GM21526 (cell line): ENCODE measurements at regions not wholly inside any gene's neighbourhood (a gene's known extent, or its start where the extent isn't known, plus 50 kb on each side); places are given as distances from the start of the nearest gene placed in this dataset.
"Not testable (repeated sequence)": the region's sequence is repeated elsewhere in the genome, so short reads cannot be mapped to it uniquely, and the experiment has no call there.

Experiments
- ATAC-seq: cut with Tn5 transposase; IDR thresholded peaks from one replicate; pipeline ENCODE4 v1.9.1; 2021; ENCODE audit warnings: moderate library complexity; ENCODE audit not compliant: unreplicated experiment, low FRiP score

DNA sequence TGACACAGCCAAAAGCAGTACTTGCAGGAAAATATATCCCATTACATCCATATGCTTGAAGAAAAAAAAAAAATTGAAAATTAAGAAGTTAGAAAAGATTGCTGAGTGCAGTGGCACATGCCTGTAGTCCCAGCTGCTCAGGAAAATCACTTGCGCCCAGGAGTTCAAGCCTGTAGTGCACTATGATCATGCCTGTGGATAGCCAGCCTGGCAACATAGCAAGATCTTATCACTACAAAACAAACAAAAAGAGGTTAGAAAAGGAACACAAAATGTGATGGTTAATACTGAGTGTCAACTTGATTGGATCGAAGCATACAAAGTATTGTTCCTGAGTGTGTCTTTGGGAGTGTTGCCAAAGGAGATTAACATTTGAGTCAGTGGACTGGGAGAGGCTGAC lies 361.9 kb downstream of the NYAP2 start:
- no peak for ATAC-seq

DNA sequence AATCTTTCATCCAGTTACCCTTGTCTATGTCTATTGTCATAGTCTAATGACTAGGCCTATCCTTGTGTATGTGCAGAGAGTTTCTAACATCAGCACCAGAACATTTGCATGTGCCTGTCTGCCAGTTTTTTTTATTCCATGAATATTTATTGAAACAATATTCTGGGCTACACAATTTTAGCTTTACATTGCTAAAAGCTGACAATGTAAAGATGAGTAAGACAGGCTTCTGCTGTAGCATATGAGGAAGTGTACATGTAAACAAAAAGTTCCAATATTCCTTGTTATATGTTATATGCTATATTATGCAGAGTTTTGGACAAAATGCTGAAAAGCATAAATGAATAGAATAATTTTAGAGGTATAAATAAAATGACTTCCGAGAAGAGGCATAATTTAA lies 357.7 kb downstream of the NYAP2 start:
- no peak for ATAC-seq

GRCh38 chr2:225756198-225756597 lies 356.7 kb downstream of the NYAP2 start:
- no peak for ATAC-seq

DNA sequence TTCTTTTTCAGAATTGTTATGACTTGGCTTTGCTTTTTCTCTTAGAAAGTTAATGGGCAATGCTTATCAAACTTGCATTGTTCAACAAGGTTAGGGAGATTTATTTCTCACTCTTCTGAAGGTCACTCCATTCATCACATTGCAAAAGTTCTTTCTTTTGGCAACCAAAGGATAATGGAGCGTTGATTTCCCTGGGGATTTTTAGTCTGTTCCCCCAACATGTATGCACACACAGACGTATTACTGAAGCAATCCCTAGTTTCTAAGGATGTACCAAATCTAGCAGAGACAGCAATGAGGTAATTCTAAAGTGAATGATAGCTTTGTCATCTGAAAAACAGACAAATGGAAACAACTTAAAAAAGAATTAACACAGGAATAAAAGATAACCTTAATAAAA lies 349.1 kb downstream of the NYAP2 start:
- no peak for ATAC-seq

DNA sequence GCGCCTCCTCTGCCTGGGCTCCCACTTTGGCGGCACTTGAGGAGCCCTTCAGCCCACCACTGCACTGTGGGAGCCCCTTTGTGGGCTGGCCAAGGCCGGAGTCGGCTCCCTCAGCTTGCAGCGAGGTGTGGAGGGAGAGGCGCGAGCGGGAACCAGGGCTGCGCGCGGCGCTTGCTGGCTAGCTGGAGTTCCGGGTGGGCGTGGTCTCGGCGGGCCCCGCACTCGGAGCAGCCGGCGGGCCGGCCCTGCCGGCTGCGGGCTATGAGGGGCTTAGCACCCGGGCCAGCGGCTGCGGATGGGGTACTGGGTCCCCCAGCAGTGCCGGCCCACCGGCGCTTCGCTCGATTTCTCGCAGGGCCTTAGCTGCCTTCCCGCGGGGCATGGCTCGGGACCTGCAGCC lies 344.5 kb downstream of the NYAP2 start:
- not testable (repeated sequence) for ATAC-seq

DNA sequence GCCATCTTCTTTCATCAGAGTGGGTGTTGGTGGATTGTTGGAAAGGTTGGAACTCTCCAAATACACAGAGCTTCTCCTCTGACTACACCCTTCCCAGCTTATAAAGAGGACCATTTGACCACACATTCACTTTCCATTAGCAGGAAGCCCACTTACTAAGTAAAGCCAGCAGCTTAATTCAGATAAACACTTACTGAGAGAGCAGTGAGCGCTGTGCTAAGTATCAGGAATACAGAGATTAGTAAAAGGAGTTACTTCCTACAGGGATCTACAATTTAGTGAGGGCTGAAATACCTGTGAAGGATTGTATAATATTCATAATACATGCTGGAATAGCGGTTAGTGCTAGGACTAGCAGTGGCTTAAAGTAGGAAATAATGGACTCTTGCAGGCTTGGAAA lies 343.0 kb downstream of the NYAP2 start:
- no peak for ATAC-seq

DNA sequence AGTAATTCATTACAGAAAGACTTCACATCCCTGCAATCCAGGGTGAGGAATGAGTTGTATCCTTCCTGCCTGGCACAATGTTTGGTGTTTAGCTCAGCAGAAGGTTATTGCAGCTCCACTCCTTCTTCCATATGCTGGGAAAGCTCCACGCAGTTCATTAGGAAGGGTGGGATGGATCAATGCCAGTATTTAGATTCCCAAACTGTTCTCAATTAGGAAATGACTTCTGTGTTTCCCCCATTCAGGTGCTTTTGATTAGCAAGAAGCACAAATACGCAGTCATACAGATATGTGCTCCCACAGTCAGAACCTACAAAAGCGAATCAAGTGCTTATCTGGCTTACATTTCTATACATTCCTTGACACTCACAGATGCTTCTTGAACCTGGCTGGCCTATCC lies 340.6 kb downstream of the NYAP2 start:
- no peak for ATAC-seq

GRCh38 chr2:225739328-225739727 lies 339.8 kb downstream of the NYAP2 start:
- ATAC-seq, result no peak

DNA sequence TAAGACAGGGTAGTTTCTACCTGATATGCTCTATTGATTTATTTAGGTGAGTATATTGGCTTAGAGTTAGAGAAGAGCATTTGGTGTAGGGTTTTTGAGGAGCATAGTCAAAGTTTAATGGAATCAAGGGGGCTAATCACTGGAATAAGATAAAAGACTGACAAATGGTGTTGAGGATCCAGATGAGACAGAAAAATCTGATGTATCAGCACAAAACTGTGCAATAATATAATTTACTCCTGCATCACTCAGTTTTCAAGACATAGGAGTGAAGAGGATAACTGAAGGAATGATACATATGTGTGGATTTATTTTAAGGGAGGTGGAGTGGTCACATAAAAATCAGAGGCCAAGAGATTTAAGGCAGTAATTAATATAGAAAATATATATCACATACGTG lies 339.2 kb downstream of the NYAP2 start:
- no peak for ATAC-seq

DNA sequence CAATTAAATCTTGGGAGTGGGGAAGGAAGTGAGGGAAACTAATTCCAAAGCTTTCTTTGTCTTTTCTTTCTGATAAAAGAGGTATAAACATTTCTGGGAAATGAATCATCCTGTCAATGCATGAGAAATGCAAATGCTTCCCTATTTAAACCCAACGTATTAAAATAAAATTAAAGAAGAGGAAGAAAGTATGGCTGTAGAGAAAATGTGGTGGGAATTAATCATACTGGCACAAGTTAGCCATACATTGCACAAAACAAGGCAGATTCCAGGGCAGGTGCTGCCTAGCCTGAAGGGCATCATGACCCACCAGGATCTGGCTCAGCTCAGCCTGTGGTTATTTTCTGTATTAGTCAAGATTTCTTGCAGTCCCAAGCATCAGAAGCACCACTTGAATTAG lies 338.0 kb downstream of the NYAP2 start:
- no peak for ATAC-seq

- no peak for ATAC-seq
Observed at GRCh38 chr2:225735844-225736243, 336.3 kb downstream of the NYAP2 start.

DNA sequence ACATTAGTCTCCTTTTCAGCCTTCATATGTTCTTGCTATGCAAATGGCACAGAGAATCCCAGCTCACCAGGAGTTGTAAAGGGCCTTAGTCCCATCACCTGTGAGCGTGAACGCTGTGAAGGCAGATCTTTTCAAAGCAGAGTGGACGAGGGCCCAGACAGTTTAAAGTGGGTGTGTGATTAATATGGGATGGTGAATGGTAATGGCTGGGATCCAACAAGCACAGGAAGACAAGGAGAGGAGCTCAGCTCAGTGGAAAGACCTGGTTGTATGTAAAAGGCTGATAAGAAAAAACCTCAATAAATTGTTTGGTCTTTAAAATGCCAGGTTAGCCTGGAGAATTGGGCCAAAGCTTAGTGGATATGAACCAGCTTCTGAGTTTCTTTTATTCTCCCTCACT lies 326.2 kb downstream of the NYAP2 start:
- no peak for ATAC-seq
